Natural killer cell (primary cell): ENCODE measurements at regions not wholly inside any gene's neighbourhood (a gene's known extent, or its start where the extent isn't known, plus 50 kb on each side); places are given as distances from the start of the nearest gene placed in this dataset.

Source experiments
- ATAC-seq, 3 donors: fragments of 150-1000 bp in 2 of 3; fragments of 200-7000 bp in 1 of 3; cut with Tn5 transposase; 1 replicate in 1 of 3; 2 replicates in 2 of 3; pipeline ENCODE4 v1.10.0; 2021; ENCODE audit warnings: mild to moderate bottlenecking in 2 of 3, moderate library complexity in 2 of 3
- DNase-seq, 2 donors: peaks; one replicate each; pipeline versions ENCODE4 v3.0.0 to v3.0.0-alpha.2; 2013 to 2021; ENCODE audit warnings: mixed read lengths in 1 of 2
- H3K27ac ChIP-seq: one replicate; pipeline ENCODE4 v1.5.1; 2013; ENCODE audit warnings: mild to moderate bottlenecking, low read length
- H3K27me3 ChIP-seq: one replicate; pipeline ENCODE4 v1.6.1; 2013; ENCODE audit warnings: low read length; ENCODE audit not compliant: control insufficient read depth, insufficient read depth
- H3K36me3 ChIP-seq: one replicate; pipeline ENCODE4 v1.6.1; 2013; ENCODE audit warnings: low read length; ENCODE audit not compliant: control insufficient read depth, insufficient read depth
- H3K4me1 ChIP-seq: one replicate; pipeline ENCODE4 v1.6.1; 2013; ENCODE audit warnings: low read length; ENCODE audit not compliant: control insufficient read depth, insufficient read depth
- H3K4me3 ChIP-seq: one replicate; pipeline ENCODE4 v1.5.1; 2013; ENCODE audit warnings: low read length
- H3K9me3 ChIP-seq: one replicate; pipeline ENCODE4 v1.6.1; 2013; ENCODE audit warnings: low read length; ENCODE audit not compliant: control insufficient read depth, insufficient read depth
- H3K27ac Mint-ChIP-seq, 2 donors: one replicate each; pipeline ENCODE4 v1.8.0; 2022; ENCODE audit warnings: mild to moderate bottlenecking in 2 of 2, mixed read lengths in 2 of 2, moderate library complexity in 1 of 2
- H3K27me3 Mint-ChIP-seq, 2 donors: one replicate each; pipeline ENCODE4 v1.8.0; 2022; ENCODE audit warnings: low read depth in 2 of 2, mixed read lengths in 2 of 2
- H3K36me3 Mint-ChIP-seq: one replicate; pipeline ENCODE4 v1.8.0; 2022; ENCODE audit warnings: mixed read lengths
- H3K4me1 Mint-ChIP-seq, 2 donors: one replicate each; pipeline ENCODE4 v1.8.0; 2022; ENCODE audit warnings: mixed read lengths in 2 of 2
- H3K4me3 Mint-ChIP-seq: one replicate; pipeline ENCODE4 v1.8.0; 2022; ENCODE audit warnings: mild to moderate bottlenecking, moderate library complexity, mixed read lengths
- H3K9me3 Mint-ChIP-seq, 2 donors: one replicate each; pipeline ENCODE4 v1.8.0; 2022; ENCODE audit warnings: mixed read lengths in 2 of 2
- CTCF ChIP-seq: fragments of 200-600 bp; IDR thresholded peaks from one replicate; pipeline ENCODE4 v1.8.0; 2022; ENCODE audit warnings: antibody characterized with exemption
- WGBS: methylation state at CpG from one replicate; pipeline ENCODE4 v1.1.7; 2013; ENCODE audit warnings: missing lambda C conversion rate; ENCODE audit not compliant: insufficient coverage; 5-methylcytosine and 5-hydroxymethylcytosine counted together
- intact Hi-C: fragments of 100-400 bp; cut with micrococcal nuclease; formaldehyde crosslinking; loops from one replicate; pipeline ENCODE4 v1.14.2; 2022

- ATAC-seq (no peak), DNase-seq (no peak)
- no peaks in the 10 kb centered on the region for H3K36me3 ChIP-seq
- no peaks in the 10 kb centered on the region for H3K4me1 ChIP-seq
- H3K27ac Mint-ChIP-seq: no peak overlapping the region
- no peaks in the 10 kb centered on the region for H3K36me3 Mint-ChIP-seq
- no peaks in the 10 kb centered on the region for H3K4me1 Mint-ChIP-seq
- H3K9me3 Mint-ChIP-seq: no peaks in the 10 kb centered on the region
- WGBS: 75% methylated on average over 5 of the region's 6 CpGs
- no peaks in the 10 kb centered on the region for H3K27me3 ChIP-seq
- H3K4me3 ChIP-seq: no peak overlapping the region
- no peaks in the 10 kb centered on the region for H3K9me3 ChIP-seq
- intact Hi-C loops: no loop called here
- H3K27ac ChIP-seq: no peak overlapping the region
- peaks cover 0 to 36% of the 10 kb centered on the region in 2 donors for H3K27me3 Mint-ChIP-seq
- no peak overlapping the region for H3K4me3 Mint-ChIP-seq
- TF ChIP-seq CTCF: no peak
Measured at GRCh38 chr7:26485367-26485934, 193.8 kb downstream of the SNX10 start.

DNA sequence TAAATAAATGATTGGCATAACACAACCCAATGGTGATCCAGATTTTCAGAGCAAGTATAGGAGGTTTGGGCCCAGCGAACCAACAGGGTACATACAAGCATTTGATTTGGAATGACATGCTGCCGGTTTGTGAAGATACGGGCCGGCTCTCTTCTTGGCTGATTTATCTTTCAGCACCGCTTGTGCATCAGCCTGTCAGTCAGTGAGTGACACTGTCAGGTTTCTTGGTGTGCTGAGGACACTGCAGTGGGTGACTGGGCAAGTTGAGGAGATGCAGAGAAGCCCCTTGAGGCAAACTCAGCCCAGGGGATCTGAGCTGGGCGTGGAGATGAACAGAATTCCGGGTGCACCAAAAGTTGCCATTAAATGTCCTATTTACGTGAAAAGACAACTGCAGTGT is 194.5 kb downstream of the SNX10 start:
- no peak for ATAC-seq

DNA sequence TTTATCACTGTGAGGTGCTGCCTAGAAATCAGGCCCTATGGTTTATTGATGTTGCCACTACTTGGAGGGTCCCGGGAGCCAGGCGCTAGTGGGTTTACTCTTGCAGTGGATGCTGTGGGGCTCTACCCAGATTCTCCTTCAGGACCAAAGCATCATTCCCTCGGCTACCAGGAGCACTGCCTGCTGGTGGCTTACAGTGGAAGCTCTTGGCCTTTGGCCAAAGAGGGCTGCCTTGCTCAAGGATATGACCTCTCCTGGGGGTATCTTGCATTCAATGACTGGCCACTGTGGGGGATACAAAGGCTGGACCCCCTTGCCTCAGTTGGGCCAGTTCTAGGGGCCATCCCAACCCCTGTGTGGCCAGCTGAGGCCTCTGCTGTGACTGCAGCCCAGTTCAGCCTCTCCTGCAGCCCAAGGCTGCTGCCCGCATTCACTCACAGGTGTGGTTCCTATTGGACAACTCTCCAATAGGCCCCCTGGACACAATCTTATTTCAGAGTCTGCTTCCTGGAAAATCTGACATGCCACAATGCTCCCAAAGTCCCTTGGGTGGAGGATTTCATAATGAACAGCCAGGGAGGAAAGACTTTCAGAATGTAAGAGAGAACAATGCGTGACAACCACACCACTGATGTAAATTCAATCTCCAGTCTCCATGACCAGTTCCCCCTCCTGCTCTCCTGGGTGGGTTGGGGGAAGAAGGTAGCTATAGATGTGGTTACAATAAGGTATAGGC is 196.3 kb downstream of the SNX10 start:
- no peaks in the 10 kb centered on the region for H3K4me1 Mint-ChIP-seq
- Histone ChIP-seq H3K9me3 (no peaks in the 10 kb centered on the region), H3K27ac (no peak overlapping the region), H3K4me1 (no peaks in the 10 kb centered on the region), H3K27me3 (no peaks in the 10 kb centered on the region), H3K4me3 (no peak overlapping the region), H3K36me3 (no peaks in the 10 kb centered on the region)
- no peak overlapping the region for H3K27ac Mint-ChIP-seq
- H3K27me3 Mint-ChIP-seq: peaks cover 0 to 32% of the 10 kb centered on the region in 2 donors
- TF ChIP-seq CTCF: no peak
- H3K4me3 Mint-ChIP-seq: no peak overlapping the region
- no peak for ATAC-seq
- H3K36me3 Mint-ChIP-seq: no peaks in the 10 kb centered on the region
- WGBS: 99% methylated on average over 4 of the region's 5 CpGs
- H3K9me3 Mint-ChIP-seq: no peaks in the 10 kb centered on the region
- intact Hi-C loops: no loop called here
- no peak for DNase-seq

More for the DNA sequence above, 194.5 kb downstream of the SNX10 start:
- H3K27ac ChIP-seq: no peak overlapping the region
- H3K36me3 Mint-ChIP-seq: no peaks in the 10 kb centered on the region
- no peaks in the 10 kb centered on the region for H3K9me3 Mint-ChIP-seq
- no peak overlapping the region for H3K4me3 Mint-ChIP-seq
- peaks cover 0 to 36% of the 10 kb centered on the region in 2 donors for H3K27me3 Mint-ChIP-seq
- no peaks in the 10 kb centered on the region for H3K36me3 ChIP-seq
- no peaks in the 10 kb centered on the region for H3K4me1 Mint-ChIP-seq
- intact Hi-C loops: no loop called here
- no peak overlapping the region for H3K4me3 ChIP-seq
- H3K27me3 ChIP-seq: no peaks in the 10 kb centered on the region
- H3K4me1 ChIP-seq: no peaks in the 10 kb centered on the region
- no peak for TF ChIP-seq CTCF
- no peaks in the 10 kb centered on the region for H3K9me3 ChIP-seq
- 97% methylated on average over 8 of the region's 8 CpGs for WGBS
- no peak overlapping the region for H3K27ac Mint-ChIP-seq
- DNase-seq: no peak

- no peak for ATAC-seq
- no peaks in the 10 kb centered on the region for H3K9me3 Mint-ChIP-seq
- H3K27ac Mint-ChIP-seq: no peak overlapping the region
- H3K27ac ChIP-seq: no peak overlapping the region
- no peak overlapping the region for H3K4me3 Mint-ChIP-seq
- intact Hi-C loops: no loop called here
- H3K4me1 ChIP-seq: no peaks in the 10 kb centered on the region
- no peak overlapping the region for H3K4me3 ChIP-seq
- no peak for DNase-seq
- H3K36me3 ChIP-seq: no peaks in the 10 kb centered on the region
- H3K27me3 Mint-ChIP-seq: peaks cover under 1 to 21% of the 10 kb centered on the region in 2 donors
- H3K36me3 Mint-ChIP-seq: no peaks in the 10 kb centered on the region
- whole genome bisulfite sequencing: no CpG with 5 or more reads among the region's 1 CpG
- H3K9me3 ChIP-seq: no peaks in the 10 kb centered on the region
- no peaks in the 10 kb centered on the region for H3K4me1 Mint-ChIP-seq
- H3K27me3 ChIP-seq: no peaks in the 10 kb centered on the region
- TF ChIP-seq CTCF: no peak
Measured at GRCh38 chr7:26489391-26489790, 197.7 kb downstream of the SNX10 start.
